Activated CD4-positive, alpha-beta T cell treated with anti-CD3 and anti-CD28 coated beads, Interleukin-2, amount 50 U/mL, for 1 hour (primary cell): ENCODE measurements at regions not wholly inside any gene's neighbourhood (a gene's known extent, or its start where the extent isn't known, plus 50 kb on each side); places are given as distances from the start of the nearest gene placed in this dataset.

Experiments
- DNase-seq: peaks from one replicate; pipeline ENCODE4 v3.0.0-alpha.2; 2020

DNA sequence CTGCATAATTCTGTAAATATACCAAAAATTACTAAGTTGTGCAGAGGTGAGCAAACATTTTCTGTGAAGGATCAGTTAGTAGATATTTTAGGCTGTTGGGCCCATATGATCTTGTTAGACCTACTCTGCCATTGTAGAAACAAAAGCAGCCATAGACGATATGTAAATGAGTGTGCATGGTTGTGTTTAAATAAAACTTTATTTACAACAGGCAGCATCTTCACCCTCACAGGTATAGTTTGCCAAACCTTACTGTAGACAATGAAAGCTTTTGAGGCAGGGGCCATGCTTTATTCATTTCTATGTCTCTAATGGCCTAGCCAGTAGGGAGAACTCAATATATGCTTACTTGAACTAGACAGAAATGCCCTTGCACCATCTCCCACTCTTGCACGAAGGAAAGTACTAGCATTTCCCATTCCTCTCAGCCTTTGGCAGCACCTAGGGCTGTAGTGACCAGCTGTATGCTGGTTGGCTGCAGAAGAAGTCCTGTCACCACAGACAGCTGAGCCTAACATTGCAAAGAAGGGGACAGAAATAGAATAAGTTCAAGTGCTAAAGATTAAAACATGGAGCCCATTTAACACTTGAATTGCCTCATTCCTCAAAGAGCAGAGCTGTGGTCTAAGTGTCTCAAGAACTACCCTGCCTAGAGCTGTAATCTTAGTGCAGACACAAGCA is 305.1 kb upstream of the MGAT5 start:
- no peak for DNase-seq

DNA sequence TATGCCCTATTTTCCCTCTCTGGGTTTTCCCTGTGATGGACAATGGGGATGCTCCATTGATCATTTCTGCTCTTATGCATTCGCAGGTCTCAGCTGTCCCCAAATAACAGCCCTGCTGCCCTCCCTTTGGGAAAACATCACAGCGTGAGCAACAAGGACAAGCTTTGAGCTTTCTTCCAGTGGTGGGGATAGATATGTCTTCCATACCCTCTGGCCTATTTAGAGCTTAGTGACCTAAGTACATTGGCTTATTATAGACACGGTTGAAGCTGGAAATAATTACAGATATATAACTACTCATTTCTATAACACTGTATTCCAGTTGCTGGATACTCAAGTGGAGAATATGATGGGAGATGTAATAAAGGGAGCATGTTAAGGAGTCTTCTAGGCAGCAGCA is 304.3 kb upstream of the MGAT5 start:
- no peak for DNase-seq

DNA sequence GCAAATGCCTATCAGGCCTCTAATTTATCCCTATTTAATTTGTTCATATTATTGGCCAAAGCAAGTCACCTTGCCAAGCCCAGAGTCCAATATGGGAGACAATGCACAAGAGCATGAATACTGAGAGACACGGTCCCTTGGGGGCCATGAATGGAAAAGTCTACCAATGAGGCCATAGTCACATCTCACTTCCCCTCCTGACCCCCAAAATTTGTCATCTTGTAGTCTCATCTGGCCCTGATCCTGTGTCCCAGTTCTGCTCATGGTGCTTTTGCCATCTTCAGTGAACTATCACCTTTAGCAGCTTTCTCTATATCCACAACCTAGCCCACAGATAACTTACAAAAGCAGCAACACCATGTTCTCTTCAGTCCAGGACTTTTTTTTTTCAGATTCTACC is 302.7 kb upstream of the MGAT5 start:
- no peak for DNase-seq

DNA sequence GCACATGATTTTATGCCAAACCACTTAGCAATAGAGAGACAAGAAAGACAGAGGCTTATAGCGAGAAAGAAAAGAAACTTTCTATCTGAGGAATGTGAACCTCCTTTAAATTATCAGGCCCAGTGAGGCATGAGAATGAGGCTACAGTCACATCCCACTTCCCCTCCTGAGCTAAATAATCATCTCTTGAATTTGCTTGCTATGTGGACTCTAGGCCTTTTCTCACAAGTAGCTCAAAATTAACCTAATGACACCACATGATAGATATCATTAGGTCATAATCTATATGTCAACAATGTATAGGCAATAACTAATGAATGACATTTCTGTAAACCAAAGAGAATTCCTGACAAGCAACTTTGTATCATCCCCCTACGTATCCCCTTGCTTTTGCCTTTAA is 301.5 kb upstream of the MGAT5 start:
- DNase-seq, result no peak

DNA sequence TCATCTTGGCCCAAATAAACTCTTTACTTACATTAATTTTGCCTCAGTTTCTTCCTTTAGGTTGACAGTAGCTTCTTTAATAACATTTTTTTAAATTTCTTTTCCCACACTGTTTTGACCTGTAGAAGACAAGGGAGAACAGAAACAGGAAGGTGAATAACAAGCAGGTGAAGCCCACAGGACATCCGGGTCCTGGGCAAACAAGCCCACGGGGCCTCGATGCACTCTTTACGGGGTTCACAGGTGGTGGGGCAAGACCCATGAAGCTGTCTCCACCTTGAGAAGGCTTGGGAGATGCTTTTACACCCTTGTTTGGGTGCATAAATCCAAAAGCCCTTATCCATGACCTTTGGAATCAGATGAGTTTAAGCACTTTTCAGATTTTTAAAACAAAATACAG is 301.0 kb upstream of the MGAT5 start:
- no peak for DNase-seq

DNA sequence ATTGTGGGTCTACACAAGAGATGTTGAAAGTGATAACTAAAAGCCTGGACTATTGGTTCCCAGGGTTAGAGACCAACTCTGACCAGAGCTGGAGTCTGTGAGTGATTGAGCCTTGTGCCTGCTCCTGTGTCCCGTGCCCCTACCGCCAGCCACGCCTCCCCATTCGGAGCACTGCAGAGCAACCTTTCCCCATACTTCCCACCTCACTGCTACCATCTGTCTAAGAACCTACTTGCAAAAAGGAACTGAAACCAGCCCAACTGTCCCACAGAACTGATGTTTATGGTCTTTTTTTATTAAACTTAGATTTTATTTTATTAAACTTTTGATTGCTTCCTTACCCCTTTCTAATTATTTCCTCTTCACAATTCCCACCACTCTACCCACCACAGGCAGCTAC is 300.3 kb upstream of the MGAT5 start:
- DNase-seq, result no peak

DNA sequence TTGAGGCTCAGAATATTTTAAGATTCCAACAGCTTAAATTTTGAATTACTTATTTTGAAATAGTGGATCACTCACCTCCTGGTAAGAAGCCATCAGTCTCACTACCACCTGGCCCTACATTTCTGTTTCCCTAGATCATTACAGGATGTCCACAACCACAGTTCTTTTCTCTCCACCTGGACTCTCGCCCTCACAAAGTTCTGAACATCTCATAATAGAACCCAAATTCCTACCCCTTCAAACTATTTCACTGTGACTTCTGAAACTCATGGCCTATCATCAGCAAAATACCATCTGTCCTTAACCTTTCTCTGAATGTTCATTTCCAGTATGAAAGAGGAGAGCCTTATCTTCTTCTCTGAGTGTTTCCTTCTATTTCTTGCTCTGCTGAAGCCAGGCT is 299.2 kb upstream of the MGAT5 start:
- DNase-seq, result no peak

DNA sequence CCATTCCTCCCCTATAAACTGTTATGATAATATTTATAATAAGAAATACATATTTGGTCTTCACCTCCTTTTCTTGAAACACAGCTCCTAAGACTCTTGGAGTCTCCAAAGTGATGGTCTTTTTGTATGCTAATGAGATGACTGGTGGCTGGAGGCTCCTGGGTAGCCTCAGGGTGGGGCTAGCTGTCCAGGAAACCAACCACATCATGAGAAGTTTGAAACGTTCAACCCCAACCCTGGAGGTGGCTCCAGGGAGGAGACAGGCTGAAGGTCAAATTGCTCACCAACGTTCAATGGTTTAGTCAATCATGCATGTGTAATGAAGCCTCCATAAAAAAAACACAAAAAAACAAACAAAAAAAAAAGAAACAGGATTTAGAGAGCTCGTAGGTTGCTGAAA is 298.7 kb upstream of the MGAT5 start:
- no peak for DNase-seq

DNA sequence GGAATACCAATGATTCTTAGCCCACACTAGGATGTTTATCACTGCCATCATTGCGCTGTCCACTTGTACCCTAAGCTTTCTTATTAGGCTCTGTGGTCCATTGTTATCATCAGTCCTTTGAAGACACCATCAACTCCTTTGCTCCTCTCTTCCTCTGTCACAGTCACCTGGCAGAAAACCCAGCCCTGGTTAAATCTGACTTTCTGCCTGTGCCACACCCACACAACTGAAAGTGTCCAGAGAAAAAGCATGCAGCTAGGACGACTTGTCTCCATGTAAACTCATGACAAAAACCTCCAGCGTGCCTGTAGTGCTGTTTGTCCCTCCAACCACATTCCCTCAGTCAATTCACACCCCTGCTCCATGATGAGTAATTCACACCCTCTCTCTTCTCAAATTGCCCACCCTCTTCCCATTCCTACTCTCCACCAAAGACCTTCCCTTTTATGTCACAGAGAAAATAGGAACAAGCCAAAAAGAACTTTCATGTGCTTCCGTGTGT is 297.4 kb upstream of the MGAT5 start:
- DNase-seq, result no peak

DNA sequence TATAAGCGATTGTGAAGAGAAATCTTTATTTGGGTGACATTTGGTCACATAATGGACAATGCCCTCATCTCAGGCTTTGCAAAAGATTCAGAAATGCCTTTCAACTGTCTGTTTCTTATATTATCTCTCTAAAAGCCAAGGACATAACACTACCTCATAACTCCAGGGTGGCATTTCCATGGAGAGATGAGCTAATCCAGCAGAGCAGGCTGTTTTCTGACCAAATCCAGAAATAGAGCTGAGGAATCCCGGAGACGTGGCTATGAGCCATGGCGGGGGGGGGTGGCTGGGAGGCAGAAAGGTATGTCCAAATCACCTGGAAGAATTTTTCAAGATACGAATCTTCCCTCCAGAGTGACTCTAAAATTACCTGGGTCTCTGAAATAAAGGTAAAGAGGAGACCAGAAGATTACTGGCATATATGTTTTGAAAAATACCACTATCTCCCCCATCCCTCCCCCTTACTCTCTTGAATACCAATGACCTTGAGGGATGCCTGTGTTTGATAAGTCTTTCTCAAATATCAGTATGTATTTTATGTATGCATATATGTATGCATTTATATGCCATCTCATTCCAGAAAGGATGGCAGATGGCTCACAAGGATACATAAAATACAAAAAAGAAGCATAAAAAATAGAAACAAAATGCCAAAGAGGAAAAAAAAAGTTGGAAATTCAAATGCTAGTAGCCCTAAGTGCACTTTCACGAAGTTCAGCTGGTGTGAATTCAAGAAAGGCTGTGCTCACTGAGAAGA is 296.0 kb upstream of the MGAT5 start:
- DNase-seq, result no peak

DNA sequence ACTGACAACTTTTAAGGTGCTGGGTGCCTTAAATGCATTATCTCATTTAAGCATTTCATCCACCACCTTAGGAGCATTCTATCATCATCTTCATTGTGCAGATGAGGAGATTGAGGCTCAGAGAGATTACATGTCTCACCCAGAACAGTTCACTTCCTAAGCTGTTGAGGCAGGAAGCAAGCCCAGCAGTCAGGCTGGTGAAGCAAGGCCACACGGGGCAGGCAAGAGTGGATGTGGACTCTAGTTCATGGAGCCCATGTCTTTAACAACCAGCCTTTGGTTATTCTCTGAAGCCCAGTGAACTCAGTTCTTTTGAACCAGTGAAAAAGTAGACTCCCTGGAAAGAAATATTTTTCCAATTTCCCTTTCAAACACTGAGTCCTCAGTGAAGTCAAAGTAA is 294.8 kb upstream of the MGAT5 start:
- DNase-seq, result no peak

DNA sequence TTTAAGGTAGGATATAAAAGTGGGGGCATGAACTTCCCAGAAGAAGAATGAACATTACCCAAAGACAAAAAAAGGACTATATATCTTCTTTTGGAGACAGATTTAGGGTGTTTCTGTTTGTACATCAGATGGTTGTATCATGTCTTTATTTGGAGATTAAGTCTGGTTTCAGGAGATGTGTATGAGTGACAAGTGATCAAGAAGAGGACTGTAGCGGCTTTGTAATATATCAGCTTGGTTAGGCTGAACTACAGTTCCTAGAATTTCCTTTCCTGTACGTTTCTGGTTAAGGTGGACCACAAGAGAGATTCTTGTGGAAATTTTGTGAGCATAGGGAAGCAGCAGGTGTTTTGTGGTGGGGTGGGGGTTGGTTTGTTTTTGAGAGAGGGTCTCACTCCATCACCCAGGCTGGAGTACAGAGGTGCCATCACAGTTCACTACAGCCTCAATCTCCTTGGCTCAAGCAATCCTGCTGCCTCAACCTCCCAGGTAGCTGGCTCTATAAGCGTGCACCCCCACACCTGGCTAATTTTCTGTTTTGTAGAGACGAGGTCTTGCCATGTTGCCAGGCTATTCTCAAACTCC is 287.1 kb upstream of the MGAT5 start:
- DNase-seq, result no peak

DNA sequence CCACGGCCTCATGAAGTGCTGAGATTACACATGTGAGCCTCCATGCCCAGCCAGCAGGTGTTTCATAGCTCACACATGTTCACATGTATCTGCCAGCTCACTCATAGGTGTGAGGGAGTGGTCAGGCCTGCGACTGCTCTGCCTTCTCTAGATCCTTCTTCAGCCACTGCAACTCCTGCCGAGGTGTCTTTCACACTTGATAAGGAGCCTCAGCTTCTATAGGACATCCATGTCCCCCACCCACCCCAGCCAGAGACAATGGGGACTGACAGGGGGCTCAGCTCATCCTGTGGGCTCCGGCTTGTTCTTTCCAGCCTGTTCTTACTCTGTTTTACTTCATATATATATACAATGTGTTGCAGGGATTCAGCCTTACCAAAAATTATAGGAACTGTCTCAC is 286.5 kb upstream of the MGAT5 start:
- DNase-seq, result no peak

DNA sequence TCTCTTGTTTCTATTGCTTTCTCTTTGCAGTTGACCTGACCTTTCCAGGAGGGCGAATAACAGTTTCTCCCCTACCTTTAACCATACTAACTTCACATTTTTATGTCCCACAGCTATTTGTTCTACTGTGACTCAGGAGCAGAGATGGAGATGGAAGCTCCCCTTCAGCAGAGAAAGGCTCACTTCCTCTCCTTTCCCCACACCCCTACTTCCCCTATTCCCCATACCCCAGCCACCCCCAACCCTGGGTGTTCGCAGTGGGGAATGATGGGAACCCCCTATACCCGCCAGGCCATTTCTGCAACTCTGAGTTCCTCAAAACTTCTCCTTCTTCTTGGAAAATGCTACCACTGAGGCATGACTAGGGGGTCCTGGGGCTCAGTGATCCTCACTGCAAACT is 285.4 kb upstream of the MGAT5 start:
- no peak for DNase-seq

DNA sequence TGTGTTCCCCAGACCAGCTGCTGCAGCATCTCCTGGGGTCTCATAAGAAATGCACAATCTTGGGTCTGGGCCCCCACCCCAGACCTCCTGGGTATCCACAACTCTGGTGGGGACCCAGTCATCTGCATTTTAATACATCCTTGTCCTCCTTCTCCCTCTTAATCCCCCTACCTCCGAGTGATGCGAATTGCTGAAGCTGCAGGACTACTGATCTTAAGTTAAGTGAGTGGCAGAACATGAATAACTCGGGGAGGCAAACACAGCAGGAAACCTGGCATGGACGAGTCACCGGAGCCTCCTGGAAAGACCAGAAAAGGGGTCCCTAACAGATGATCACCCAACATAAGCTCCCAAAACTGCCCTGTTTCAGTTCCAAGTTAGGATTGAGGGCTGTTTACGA is 283.2 kb upstream of the MGAT5 start:
- no peak for DNase-seq

DNA sequence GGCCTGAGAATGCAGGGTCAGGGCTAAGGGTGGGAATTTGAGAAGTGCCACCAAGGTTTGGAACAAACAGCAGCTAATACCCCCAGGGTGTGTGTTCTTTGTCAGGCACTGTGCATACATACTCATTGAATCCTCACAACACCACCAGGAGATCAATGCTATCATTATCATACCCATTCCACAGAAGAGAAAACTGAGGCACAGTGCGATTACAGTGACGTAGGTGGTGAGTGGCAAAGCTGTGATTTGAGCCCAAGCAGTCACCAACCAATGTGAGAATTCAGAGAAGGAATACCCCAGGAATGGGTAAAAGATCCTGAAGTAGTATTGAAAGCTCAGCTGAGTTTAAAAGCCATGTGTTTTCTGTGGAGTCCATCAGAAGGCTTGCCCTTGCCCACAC is 281.6 kb upstream of the MGAT5 start:
- no peak for DNase-seq

DNA sequence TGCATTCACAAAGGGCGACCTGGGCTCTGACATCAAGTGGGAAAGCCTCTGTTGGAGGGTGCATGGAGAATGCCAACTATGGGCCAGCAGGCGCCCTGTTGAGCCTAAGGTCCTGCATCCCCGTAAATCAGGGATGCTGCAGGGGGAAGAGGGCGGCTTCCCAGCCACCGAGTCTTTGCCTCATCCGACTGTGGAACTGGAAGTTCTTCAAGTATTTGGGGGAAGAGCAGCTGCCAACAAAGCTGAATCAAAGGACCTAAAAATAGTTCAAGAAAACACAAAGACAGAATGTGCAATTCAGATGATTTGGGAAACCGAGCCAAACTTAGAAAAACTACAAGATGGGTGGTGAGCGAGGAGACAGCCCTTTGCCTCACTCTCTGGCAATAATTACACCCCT is 281.1 kb upstream of the MGAT5 start:
- no peak for DNase-seq

DNA sequence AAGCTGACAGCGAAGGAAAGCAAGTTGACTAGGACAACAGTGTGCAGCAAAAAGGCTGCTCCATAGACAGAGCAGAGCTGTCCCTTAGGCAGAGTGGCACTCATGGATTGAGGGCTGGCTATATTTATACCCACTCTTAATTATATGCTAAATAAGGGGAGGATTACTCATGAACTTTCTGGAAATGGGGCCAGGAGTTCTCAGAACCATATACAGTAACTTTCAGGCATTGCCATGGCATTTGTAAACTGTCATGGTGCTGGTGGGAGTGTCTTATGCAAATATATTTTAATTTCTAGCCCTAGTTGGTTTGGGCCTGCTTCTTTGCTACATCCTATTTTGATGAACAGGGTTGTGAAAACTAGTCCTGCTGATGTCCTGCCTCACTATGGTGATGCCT is 279.5 kb upstream of the MGAT5 start:
- DNase-seq, result no peak

DNA sequence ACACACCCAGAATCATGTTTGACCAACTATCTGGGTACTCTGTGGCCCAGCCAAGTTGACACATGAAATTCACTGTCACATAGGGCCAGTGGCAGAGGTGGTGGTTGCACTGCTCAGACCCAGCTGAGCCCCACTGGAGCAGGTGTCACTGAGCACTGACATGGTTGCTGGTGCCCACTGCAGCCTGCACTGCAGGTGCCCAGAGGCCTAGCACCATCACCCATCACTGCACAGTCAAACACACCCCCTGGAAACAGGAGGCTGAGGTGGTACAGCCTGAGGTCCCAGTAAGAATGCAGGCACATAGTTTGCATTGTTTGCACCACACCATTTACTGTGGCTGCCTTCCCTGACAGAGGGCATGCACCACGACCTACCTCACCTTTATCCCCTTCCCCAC is 278.7 kb upstream of the MGAT5 start:
- no peak for DNase-seq

DNA sequence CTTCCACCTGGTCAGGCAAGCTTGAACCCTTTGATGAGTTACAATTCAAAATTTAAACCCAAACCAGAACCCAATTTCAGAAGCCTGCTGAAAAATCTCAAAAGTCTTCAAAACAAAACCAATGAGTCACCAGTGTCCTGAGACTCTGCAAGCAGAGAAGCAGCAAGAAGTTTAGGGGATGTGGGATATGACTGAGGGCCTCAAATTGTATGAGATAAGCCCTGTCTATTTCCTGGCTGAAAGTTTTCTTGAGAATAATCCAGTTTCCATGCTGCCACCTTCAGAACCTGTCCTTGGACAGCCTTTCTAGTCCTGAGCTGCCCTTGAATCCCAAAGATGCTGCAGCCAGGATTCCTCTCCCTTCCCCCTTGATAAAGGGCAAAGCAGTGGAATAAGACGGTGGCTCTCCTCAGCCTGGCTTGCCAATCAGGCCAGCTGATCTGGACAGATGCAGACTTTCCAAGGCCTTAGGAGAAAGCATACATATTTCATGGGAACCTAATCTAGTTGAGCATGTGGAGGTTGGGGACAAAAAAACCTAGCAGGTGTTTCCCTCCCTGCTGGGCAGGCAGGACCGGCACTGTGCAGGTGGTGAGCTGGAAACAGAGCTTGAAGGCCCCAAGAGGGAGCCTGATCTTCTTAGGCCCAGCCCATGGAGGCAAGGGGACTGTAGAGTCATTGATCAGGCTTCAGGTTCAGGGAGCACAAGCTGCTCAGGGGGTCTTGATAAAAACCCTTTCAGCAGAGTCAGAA is 278.0 kb upstream of the MGAT5 start:
- DNase-seq, result no peak

DNA sequence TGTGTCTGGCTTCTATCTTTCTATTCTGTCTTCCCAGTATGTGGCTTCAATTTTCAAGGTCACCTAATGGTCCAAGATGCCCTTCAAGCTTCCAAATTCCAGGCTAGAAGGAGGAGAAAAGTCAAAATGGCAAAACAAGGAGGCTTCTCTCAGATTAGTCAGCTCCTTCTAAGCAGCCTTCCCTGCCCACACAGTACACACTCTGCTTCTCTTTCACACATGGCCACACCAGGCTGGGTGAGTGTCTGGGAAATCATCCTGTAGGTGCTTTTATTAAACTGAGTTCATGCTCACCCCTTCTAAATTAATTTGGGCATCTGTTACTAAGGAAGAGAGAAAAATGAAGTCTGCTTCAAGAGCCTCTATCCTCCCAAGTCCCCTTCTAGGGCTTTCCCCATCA is 277.2 kb upstream of the MGAT5 start:
- DNase-seq, result no peak

DNA sequence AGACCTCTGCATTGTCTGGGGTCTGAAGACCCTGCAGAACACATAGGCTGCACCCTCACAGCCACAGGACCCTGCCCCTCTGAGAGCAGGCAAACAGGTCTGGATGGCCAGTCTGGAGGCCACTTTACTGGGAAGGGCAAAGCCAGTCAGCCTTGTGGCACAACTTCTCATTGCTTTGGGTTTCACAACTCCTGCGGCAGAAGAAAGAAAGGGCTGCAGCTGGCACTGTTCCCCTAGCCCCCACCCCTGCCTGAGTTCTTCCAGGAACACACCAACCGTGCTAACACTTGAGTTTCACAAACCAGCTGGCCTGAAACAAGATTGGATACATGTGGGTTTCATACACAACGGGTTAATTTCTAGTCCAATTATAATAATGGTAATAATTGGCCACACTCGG is 276.5 kb upstream of the MGAT5 start:
- no peak for DNase-seq

DNA sequence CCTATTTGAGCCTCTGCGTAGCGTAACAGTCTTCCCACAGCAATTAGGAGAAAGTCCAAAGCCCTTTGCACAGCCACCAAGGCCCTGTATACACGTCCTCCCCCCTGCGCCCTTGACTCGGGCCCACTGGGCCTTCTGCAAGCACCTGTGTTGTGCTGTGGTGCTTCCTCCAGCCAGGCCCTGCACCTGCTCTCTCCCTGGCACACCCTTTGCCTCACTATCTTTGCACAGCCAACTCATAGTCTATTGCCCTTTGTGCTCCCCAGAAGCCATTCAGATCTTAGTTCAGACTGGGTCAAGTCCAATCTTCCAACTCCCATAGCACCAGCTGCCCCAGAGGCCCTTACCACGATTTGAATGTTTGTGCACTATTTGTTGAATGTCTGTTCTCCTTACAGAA is 271.6 kb upstream of the MGAT5 start:
- no peak for DNase-seq

DNA sequence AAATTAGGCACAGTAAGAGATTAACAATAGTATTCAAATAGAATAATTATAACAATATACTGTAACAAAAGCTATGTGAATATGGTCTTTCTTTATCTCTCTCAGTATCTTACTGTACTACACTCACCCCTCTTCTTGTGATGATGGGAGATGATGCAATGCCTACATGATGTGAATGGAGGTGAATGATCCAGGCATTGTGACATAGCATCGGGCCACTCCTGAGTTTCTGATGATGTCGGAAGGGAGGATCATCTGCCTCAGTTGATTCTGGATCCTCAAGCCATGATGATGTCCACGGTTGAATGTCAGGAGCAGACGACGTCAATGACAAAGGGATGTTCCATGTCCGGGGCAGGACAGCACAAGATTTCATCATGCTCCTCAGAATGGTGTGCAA is 268.3 kb upstream of the MGAT5 start:
- no peak for DNase-seq
